ENCODE measurements at regions not wholly inside any gene's neighbourhood (a gene's known extent, or its start where the extent isn't known, plus 50 kb on each side); places are given as distances from the start of the nearest gene placed in this dataset.

- TF ChIP-seq CTCF (IDR thresholded peaks at IDR 0.05; ENCODE audit: low read depth, low read length, missing control alignments), result no peak
- H3K4me3 ChIP-seq (replicated peaks; ENCODE audit: low read depth, low read length), result no peak overlapping the region
- DNase-seq (ENCODE audit: extremely low read depth, low read depth), result no peak
Measured at GRCh38 chr16:51404386-51404785, 253.3 kb upstream of the SALL1 start.

GRCh38 chr16:51402785-51403184 lies 251.7 kb upstream of the SALL1 start:
- no peak for TF ChIP-seq CTCF (IDR thresholded peaks at IDR 0.05; ENCODE audit: low read depth, low read length, missing control alignments)
- no peak for DNase-seq (ENCODE audit: extremely low read depth, low read depth)
- no peak overlapping the region for H3K4me3 ChIP-seq (replicated peaks; ENCODE audit: low read depth, low read length)

- no peak for DNase-seq (ENCODE audit: extremely low read depth, low read depth)
- no peak overlapping the region for H3K4me3 ChIP-seq (replicated peaks; ENCODE audit: low read depth, low read length)
- TF ChIP-seq CTCF (IDR thresholded peaks at IDR 0.05; ENCODE audit: low read depth, low read length, missing control alignments), result no peak
Measured at GRCh38 chr16:51402298-51402697, 251.2 kb upstream of the SALL1 start.

- DNase-seq (ENCODE audit: extremely low read depth, low read depth), result no peak
- no peak overlapping the region for H3K4me3 ChIP-seq (replicated peaks; ENCODE audit: low read depth, low read length)
- no peak for TF ChIP-seq CTCF (IDR thresholded peaks at IDR 0.05; ENCODE audit: low read depth, low read length, missing control alignments)
Measured at GRCh38 chr16:51401673-51402072, 250.6 kb upstream of the SALL1 start.

GRCh38 chr16:51399908-51400670 lies 249.0 kb upstream of the SALL1 start:
- no peak for DNase-seq (ENCODE audit: extremely low read depth, low read depth)
- no peak overlapping the region for H3K4me3 ChIP-seq (replicated peaks; ENCODE audit: low read depth, low read length)
- no peak for TF ChIP-seq CTCF (IDR thresholded peaks at IDR 0.05; ENCODE audit: low read depth, low read length, missing control alignments)

- DNase-seq (ENCODE audit: extremely low read depth, low read depth), result no peak
- no peak for TF ChIP-seq CTCF (IDR thresholded peaks at IDR 0.05; ENCODE audit: low read depth, low read length, missing control alignments)
- H3K4me3 ChIP-seq (replicated peaks; ENCODE audit: low read depth, low read length), result no peak overlapping the region
Measured at GRCh38 chr16:51394421-51394820, 243.4 kb upstream of the SALL1 start.

Data from HFF-Myc (cell line).